GM13976 (cell line): ENCODE measurements at regions not wholly inside any gene's neighbourhood (a gene's known extent, or its start where the extent isn't known, plus 50 kb on each side); places are given as distances from the start of the nearest gene placed in this dataset.
"Not testable (repeated sequence)": the region's sequence is repeated elsewhere in the genome, so short reads cannot be mapped to it uniquely, and the experiment has no call there.

Experiments used
- DNase-seq: peaks from one replicate; pipeline ENCODE4 v3.0.0; 2012; ENCODE audit warnings: low spot score
- in situ Hi-C: fragments of 300-500 bp; cut with MboI; formaldehyde crosslinking; loops from one replicate; pipeline ENCODE4 v1.12.0; 2022; ENCODE audit warnings: low sequenced_read_pairs, mixed read lengths, inconsistent platforms; ENCODE audit not compliant: unreplicated experiment
- TF ChIP-seq, protein P1 (sequence below): IDR thresholded peaks from 2 replicates; pipeline ENCODE4 v1.5.1; 2012; ENCODE audit warnings: borderline replicate concordance, mild to moderate bottlenecking; ENCODE audit not compliant: insufficient read depth; ENCODE audit errors: extremely low read depth, missing control alignments, control extremely low read depth

DNA sequence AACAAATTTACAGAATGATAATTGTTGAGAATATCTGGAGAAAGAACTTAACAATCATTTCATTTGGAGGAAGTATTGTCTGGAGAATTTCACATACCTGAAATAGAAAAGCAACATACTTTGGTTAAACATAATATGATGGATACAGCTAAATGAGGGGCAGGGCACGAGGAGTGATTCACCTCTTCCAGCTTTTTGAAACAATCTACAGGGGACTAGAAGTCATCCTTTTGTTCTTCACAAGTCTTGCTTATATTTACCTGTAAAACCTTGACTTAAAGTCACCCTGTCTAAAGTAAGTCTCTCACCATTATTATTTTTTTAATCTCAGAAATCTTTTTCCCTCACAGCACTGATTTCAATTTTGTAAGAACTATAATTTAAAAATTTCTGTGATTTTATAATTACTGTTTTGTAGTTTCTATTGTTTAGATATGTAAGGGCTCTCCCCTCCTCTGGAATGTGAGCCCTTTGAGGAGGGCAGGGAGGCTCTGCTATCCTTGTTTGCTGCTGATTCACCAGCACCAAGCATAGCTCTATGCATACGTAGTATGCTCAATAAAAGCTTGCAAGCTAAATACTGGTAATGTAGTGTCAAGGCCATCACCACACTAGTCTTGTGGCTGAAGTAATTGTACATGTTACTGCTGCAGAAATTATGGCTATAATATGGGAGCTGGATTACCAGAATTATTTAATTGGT is 193.9 kb upstream of the THRB start:
- TF ChIP-seq, protein P1, sequence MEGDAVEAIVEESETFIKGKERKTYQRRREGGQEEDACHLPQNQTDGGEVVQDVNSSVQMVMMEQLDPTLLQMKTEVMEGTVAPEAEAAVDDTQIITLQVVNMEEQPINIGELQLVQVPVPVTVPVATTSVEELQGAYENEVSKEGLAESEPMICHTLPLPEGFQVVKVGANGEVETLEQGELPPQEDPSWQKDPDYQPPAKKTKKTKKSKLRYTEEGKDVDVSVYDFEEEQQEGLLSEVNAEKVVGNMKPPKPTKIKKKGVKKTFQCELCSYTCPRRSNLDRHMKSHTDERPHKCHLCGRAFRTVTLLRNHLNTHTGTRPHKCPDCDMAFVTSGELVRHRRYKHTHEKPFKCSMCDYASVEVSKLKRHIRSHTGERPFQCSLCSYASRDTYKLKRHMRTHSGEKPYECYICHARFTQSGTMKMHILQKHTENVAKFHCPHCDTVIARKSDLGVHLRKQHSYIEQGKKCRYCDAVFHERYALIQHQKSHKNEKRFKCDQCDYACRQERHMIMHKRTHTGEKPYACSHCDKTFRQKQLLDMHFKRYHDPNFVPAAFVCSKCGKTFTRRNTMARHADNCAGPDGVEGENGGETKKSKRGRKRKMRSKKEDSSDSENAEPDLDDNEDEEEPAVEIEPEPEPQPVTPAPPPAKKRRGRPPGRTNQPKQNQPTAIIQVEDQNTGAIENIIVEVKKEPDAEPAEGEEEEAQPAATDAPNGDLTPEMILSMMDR, result no peak
- in situ Hi-C loops, result no loop called here
- no peak for DNase-seq

DNA sequence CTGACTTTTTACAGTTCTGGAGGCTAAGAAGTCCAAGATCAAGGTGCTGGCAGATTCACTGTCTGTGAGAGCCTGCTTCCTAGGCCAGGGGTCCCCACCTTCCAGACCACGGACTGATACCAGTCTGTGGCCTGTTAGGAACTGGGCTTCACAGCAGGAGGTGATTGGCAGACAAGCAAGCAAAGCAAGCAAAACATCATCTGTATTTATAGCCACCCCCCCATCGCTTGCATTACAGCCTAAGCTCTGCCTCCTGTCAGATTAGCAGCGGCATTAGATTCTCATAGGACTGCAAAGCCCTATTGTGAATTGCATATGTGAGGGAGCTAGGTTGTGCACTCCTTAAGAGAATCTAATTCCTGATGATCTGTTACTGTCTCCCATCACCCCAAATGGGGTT is 194.7 kb upstream of the THRB start:
- TF ChIP-seq, protein P1, result no peak
- no peak for DNase-seq
- in situ Hi-C loops, result no loop called here

DNA sequence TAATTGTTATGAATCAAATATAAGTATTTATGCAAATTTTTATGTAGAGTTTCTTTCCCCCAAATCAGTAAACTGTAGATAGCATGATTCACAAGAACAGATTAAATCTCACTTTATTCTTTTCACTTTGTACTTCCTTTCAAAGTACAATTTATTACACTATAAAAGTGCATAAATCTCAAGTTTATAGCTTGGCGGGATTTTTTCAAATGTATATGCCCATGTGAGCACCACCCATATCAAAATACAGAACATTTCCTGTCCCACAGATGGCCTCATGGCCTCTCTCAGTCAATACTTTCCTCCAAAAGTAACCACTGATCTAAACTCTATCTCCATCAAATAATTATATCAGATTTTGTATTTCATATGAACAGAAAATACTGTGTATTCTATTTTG is 196.1 kb upstream of the THRB start:
- in situ Hi-C loops, result no loop called here
- DNase-seq, result no peak
- TF ChIP-seq, protein P1, result no peak

GRCh38 chr3:24699078-24699477 is 204.4 kb upstream of the THRB start:
- DNase-seq, in situ Hi-C loops: not testable (repeated sequence)

- in situ Hi-C loops, result no loop called here
- DNase-seq, result no peak
- TF ChIP-seq, protein P1, result no peak
Observed at GRCh38 chr3:24704496-24704895, 209.8 kb upstream of the THRB start.

GRCh38 chr3:24707936-24708335 is 213.3 kb upstream of the THRB start:
- DNase-seq, result no peak
- TF ChIP-seq, protein P1, result no peak
- in situ Hi-C loops, result no loop called here

DNA sequence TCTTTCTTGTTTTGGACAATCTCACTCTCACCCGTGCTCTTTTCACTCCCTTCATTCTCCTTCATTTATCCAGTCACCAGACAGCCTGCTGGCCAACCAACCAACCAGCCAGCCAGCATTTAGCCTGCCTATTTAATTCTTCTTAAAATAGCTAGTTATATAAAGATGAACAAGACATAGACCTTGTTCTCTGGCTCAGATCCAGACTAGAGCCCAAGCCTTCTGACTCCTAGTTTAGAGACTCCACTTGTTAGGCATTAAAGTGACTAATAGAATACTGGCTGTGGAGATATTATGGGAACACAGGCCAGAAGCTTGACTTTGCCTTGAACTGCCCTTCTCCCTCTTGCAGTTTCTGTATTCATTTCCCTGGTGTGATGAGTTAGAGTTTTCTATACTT is 215.3 kb upstream of the THRB start:
- DNase-seq, result no peak
- in situ Hi-C loops, result no loop called here
- TF ChIP-seq, protein P1, result no peak
